Erythroblast (primary cell): ENCODE measurements at regions not wholly inside any gene's neighbourhood (a gene's known extent, or its start where the extent isn't known, plus 50 kb on each side); places are given as distances from the start of the nearest gene placed in this dataset.

Experiments
- GATA1 ChIP-seq: IDR thresholded peaks from 2 replicates; pipeline ENCODE4 v1.6.1; 2011; ENCODE audit warnings: low read depth, mild to moderate bottlenecking, control low read depth, low read length, moderate library complexity
- POLR2A ChIP-seq: IDR thresholded peaks from 2 replicates; pipeline ENCODE4 v1.6.1; 2011; ENCODE audit warnings: mild to moderate bottlenecking, low read length

DNA sequence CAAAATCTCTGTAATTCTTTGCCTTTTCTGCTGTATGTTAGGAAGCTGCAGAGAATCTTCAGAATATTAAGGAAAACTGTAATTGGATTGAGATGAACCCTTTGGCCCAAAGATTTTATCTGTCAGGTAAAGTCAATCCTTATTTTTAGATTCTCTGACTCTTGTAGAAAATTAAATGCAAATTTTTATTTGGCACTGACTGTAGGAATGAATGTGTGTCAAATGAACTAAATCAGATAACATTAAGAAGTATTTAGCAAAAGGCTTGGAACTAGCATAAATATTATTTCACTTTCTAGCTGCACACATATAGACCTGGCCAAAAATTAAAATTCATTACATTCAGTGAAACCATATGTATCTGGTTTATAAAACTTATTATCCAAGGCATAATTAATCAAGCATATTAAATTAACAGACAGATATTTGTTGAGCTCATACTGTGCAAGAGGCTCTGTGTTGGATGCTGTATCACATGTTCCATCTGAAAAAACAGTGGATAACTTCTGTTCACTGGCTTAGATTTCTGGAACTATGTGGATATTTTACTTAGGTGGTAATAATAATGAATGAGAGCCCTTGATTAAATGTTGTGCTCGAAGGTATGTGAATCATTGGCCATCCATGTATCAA lies 124.8 kb downstream of the HDGFL1 start:
- TF ChIP-seq POLR2A (no peak), GATA1 (no peak)
